Mucosa of stomach (tissue), 1 donor: ENCODE measurements at regions not wholly inside any gene's neighbourhood (a gene's known extent, or its start where the extent isn't known, plus 50 kb on each side); places are given as distances from the start of the nearest gene placed in this dataset.
"Not testable (repeated sequence)": the region's sequence is repeated elsewhere in the genome, so short reads cannot be mapped to it uniquely, and the experiment has no call there.

Source experiments
- H3K27me3 ChIP-seq: one replicate; pipeline ENCODE4 v1.7.0; 2013; ENCODE audit warnings: mild to moderate bottlenecking, low read length; ENCODE audit not compliant: control insufficient read depth, insufficient read depth
- H3K36me3 ChIP-seq: one replicate; pipeline ENCODE4 v1.7.0; 2013; ENCODE audit warnings: low read length; ENCODE audit not compliant: control insufficient read depth, insufficient read depth
- H3K4me1 ChIP-seq: one replicate; pipeline ENCODE4 v1.7.0; 2013; ENCODE audit warnings: mild to moderate bottlenecking, low read length; ENCODE audit not compliant: control insufficient read depth, insufficient read depth
- H3K4me3 ChIP-seq: one replicate; pipeline ENCODE4 v1.7.0; 2013; ENCODE audit warnings: low read length
- H3K9ac ChIP-seq: one replicate; pipeline ENCODE4 v1.7.0; 2013; ENCODE audit warnings: mild to moderate bottlenecking, low read length, moderate library complexity
- H3K9me3 ChIP-seq: one replicate; pipeline ENCODE4 v1.7.0; 2013; ENCODE audit warnings: mild to moderate bottlenecking, low read length, moderate library complexity; ENCODE audit not compliant: control insufficient read depth
- donor health status: Pancreatic carcinoma.

DNA sequence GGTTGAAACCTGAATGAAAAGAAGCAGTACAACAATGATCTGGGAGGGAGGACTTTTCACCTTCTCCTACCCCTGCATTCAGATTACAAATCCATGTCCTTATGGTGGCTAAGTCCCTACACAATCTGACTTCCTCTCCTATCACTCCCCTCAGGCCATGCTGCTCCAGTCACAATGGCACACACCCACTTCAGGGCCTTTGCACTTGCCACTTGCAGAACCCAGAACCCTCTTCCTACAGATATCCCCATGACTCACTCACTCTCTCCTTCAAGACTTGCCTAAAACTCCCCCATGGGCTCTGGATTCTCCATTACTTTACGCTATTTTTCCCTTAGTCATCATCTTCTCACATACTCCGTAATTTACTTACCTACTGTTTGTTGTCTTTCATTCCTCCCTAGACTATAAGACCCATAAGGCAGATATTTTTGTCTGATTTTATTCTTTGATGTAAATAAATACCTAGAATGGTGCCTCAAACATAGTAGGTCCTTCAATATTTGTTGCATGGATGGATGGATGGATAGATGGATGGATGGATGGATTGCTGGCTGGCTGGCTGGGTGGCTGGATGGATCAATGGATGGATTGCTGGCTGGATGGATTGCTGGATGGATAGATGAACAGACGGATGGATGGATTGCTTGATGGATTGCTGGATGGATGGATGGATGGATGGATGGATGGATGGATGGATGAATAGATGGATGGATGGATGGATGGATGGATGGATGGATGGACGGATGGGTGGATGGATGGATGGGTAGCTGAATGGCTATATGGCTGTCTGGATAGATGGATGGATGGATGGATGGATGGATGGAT lies 94.7 kb upstream of the NAV2 start:
- H3K4me3 ChIP-seq = no peak overlapping the region
- H3K4me1 ChIP-seq = no peaks in the 10 kb centered on the region
- H3K27me3 ChIP-seq = no peaks in the 10 kb centered on the region
- H3K9ac ChIP-seq = no peak overlapping the region
- H3K36me3 ChIP-seq = no peaks in the 10 kb centered on the region
- no peaks in the 10 kb centered on the region for H3K9me3 ChIP-seq

DNA sequence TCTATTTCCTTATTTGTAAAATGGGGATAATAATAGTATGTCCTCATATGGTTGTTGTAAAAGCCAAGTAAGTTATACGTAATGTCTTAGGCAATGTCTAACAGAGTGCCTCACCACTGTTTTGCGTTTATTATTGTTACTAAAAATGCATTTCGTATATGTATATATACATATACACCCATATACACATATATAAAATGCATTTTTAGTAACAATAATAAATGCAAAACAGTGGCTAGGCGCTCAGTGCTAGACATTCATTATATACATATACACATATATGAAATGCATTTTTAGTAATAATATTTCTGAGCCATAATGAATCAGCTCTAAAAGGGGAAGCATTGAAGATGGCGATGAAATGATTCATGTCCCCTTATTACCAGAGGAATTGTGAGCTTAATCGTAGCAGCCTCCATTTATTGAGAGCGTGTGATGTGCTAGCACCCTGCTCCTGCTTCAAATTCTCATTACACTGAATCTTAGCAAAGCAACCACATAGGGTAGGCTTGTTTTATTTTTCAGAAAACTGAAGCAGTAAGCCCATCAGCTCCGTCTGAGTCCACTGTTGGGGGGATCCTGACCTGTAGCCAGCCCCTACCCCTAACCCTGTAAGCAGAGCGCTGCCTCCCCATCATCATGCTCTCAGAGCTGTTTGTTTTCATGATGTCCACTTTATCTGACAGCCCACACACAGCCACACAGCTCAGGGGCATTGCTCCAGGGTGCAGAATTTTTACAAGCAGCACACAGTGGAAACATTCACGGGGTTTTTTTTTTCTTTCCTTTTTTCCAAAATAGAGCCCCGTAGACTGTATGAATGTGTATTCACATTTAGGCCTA lies 97.1 kb upstream of the NAV2 start:
- H3K4me3 ChIP-seq = no peak overlapping the region

DNA sequence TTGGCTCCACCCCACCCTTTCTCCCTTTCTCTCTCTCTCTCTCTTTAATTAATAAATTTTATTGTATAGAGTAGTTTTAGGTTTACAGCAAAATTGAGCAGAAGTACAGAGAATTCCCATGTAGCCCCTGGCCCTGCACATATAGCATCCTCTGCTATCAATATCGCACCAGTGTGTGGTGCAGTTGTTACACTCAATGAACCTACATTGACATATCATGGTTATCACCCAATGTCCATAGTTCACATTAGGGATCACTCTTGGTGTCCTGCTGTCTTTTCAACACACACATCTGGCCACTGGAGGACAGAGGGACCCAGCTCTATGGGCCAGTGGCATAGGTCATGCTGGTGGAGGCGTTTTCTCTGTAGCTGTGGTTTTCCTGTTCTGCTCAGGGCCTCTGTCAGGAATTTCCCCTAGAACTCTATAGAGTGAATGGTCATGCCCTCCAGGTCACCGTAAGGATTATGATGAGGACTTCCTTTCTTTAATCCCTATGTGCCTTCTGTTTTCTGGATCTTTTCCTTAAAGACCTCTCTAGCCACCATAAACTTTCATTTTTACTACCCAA lies 98.2 kb upstream of the NAV2 start:
- no peaks in the 10 kb centered on the region for H3K36me3 ChIP-seq
- H3K4me3 ChIP-seq = no peak overlapping the region
- H3K4me1 ChIP-seq = no peaks in the 10 kb centered on the region
- no peaks in the 10 kb centered on the region for H3K27me3 ChIP-seq
- H3K9ac ChIP-seq = no peak overlapping the region
- no peaks in the 10 kb centered on the region for H3K9me3 ChIP-seq

More for the DNA sequence above, 97.1 kb upstream of the NAV2 start:
- Histone ChIP-seq H3K36me3 (no peaks in the 10 kb centered on the region), H3K27me3 (no peaks in the 10 kb centered on the region), H3K9ac (no peak overlapping the region), H3K4me1 (no peaks in the 10 kb centered on the region), H3K9me3 (no peaks in the 10 kb centered on the region)

DNA sequence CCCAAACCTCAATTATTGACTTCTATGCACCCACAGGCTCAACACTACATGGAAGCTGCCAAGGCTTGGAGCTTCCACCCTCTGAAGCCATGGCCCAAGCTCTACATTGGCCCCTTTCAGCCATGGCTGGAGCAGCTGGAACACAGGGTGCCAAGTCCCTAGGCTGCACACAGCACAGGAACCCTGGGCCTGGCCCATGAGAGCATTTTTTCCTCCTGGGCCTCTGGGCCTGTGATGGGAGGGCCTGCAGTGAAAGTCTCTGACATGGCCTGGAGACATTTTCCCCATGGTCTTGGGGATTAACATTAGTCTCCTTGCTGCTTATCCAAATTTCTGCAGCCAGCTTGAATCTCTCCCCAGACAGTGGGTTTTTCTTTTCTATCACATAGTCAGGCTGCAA lies 100.6 kb upstream of the NAV2 start:
- H3K9me3 ChIP-seq, H3K36me3 ChIP-seq, H3K4me1 ChIP-seq, H3K4me3 ChIP-seq, H3K9ac ChIP-seq, H3K27me3 ChIP-seq: not testable (repeated sequence)

DNA sequence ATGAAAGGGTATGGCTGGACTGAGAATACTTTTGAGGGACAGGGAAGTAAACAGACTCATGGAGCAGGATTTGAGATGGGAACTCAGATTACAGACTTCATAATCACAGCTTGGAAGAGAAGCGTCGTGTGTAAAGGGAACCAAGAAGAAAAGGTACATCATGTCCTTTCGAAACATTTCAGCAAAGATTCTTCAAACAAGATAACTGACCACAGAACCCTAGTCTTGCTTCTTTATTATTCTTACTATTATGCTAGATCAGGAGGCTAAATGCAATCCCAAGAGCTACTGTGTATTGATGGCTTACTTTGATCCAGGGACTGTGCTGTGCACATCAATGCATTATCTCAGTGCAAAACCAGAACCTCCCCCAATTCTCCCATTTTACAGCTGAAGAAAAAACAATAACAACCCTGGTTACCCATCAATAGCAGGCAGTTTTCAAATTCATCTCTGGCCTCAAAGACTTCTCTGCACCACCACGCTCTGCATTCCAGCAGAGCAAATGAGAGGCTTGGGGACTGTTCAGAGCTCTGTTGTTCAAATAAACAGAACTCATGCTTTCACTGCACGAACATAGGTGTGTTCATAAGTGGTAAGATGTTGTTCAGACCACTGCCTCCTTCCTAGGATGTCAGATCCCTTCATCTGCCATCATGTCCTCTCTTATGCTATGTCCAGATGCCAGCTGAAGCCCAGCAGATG lies 104.8 kb upstream of the NAV2 start:
- no peak overlapping the region for H3K9ac ChIP-seq
- no peaks in the 10 kb centered on the region for H3K4me1 ChIP-seq
- no peaks in the 10 kb centered on the region for H3K27me3 ChIP-seq
- H3K9me3 ChIP-seq = no peaks in the 10 kb centered on the region
- no peak overlapping the region for H3K4me3 ChIP-seq
- no peaks in the 10 kb centered on the region for H3K36me3 ChIP-seq

DNA sequence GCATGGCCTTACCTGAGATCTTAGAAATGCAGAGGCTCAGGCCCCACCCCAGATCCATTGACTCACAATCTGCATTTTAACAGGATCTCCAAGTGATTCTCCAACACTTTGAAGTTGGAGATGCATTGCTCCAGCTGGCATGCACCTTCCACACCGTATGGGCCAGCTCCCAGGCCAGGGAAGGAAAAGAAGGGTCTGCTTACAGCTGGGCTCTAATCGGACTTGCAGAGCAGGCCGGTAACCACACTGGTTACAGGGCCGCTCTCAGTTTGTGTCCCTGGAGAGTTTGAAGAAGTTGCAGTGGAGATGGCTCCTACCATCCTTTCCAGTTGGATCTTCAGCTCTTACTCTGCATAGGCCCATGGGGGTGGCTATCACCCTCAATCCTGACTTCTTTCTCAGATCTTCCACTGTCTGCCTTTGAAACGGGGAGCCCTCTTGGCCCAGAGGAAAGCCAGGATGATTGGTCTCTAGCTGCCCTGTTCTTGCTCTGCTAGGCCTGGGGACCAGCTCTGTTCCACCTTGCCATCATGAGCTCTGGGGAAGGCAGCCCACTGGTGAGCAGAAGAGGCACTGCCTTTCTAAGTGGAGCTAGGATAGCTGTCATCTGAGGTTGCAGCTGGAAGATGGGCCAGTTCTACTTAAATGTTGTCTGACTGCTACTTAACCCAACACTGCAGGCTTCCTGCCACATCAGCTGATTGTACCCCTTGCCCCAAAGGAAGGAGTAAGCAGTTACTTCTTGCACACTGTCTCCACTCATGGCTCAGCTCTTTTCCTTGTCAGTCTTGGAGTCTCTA lies 105.6 kb upstream of the NAV2 start:
- H3K4me3 ChIP-seq = no peak overlapping the region
- no peaks in the 10 kb centered on the region for H3K9me3 ChIP-seq
- H3K27me3 ChIP-seq = no peaks in the 10 kb centered on the region
- no peaks in the 10 kb centered on the region for H3K36me3 ChIP-seq
- H3K9ac ChIP-seq = no peak overlapping the region
- no peaks in the 10 kb centered on the region for H3K4me1 ChIP-seq

DNA sequence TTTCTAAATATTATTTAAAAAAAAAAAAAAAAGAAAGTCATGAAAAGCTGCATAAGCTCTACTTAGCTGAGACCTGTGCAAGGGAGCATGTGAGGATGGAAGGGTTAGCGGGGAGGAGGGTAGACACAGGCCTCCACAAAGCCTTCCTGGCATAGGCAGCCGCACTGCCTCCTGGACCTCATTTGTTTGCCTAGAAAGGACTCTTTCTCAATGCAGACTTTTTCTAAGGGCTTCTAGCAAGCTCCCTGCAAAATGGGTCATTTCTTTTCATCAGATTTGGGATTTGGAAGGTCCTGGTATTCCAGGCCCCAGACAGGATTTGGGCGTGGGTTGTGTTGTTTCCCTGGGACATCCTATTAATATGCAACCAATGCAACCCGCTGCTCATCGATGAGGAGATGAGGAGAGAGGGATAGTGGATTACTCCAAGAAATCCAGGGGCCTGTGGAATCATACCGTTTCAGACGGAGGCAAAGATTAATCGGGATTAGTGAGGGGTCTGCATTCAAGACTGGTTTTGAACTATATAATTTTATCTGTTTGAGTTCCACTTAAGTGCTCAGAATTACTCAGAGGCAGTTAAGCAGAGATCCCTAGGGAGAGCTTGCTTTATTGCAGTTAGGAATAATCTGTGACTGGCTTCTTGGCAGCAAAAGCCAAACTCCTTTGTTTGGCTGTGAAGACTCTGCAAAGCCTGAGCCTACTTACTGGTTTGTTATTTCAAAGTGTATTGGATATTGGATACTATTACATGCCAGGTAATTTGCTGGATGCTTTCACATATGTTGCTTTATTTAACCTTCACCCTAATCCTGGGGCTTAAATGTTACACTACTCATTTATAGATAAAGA lies 106.9 kb upstream of the NAV2 start:
- no peaks in the 10 kb centered on the region for H3K36me3 ChIP-seq
- no peak overlapping the region for H3K9ac ChIP-seq
- no peaks in the 10 kb centered on the region for H3K4me1 ChIP-seq
- no peaks in the 10 kb centered on the region for H3K9me3 ChIP-seq
- H3K4me3 ChIP-seq = no peak overlapping the region
- H3K27me3 ChIP-seq = no peaks in the 10 kb centered on the region

DNA sequence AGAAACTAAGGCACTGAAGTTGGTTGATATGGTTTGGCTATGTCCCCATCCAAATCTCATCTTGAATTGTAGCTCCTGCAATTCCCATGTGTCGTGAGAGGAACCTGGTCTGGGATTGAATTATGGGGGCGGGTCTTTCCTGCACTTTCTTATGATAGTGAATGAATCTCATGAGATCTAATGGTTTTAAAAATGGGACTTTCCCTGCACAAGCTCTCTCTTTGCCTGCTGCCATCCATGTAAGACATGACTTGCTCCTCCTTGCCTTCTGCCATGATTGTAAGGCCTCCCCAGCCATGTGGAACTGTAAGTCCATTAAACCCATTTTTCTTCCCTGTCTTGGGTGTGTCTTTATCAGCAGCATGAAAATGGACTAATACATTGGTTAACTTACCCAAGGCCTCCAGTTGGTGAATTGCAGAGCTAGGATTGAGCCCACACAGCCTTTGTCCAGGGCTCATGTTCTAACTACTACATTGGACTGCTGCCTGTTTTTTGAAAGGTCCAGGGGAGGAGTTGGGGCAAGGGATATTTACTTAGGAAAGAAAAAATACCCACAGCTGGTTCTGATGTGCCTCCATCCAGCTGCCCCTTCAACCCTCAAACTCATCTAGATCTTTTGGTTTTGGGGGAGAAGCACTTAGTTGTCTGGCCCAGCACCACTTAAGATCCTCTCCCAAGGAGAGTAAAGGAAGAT lies 107.8 kb upstream of the NAV2 start:
- no peaks in the 10 kb centered on the region for H3K36me3 ChIP-seq
- no peaks in the 10 kb centered on the region for H3K27me3 ChIP-seq
- no peaks in the 10 kb centered on the region for H3K4me1 ChIP-seq
- no peak overlapping the region for H3K9ac ChIP-seq
- no peaks in the 10 kb centered on the region for H3K9me3 ChIP-seq
- no peak overlapping the region for H3K4me3 ChIP-seq

DNA sequence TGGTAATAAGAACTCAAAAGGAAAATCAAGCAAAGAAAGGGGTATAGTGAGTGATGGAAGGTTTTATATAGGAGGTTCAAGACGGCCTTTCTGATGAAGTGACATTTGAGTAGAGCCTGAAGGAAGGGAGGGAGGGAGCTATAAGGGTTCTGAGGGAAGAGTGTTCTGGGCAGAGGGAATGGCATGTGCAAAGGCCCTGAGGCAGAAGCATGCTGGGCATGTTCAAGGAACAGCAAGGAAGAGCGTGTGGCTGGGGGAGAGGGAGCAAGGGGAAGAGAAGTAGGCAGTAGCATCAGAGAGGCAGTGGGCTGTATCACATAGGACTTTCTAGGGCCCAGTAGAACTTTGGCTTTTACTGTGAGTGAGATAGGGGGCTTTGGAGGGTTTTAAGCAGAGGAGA lies 108.9 kb upstream of the NAV2 start:
- Histone ChIP-seq H3K4me1 (no peaks in the 10 kb centered on the region), H3K4me3 (no peak overlapping the region), H3K27me3 (no peaks in the 10 kb centered on the region), H3K9me3 (no peaks in the 10 kb centered on the region), H3K9ac (no peak overlapping the region), H3K36me3 (no peaks in the 10 kb centered on the region)

DNA sequence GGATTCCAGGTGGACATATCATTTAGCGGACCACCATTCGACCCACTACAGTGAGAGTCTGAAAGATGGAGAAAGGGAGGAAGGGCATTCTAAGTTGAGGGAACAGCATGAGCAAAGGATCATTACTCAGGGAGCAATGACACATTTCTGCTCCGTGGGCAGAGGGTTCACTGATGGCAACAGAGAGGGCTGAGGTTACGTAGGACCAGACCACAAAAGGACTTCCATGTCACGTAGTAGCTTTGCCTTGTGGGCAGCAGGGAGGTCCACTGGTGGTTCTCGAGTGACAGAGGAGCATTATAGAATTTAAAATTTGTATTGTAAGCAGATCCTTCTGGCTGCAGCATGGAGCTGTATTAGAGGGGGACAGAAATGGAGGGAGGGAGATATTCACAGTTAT lies 109.7 kb upstream of the NAV2 start:
- H3K36me3 ChIP-seq = no peaks in the 10 kb centered on the region
- H3K27me3 ChIP-seq = no peaks in the 10 kb centered on the region
- H3K4me1 ChIP-seq = no peaks in the 10 kb centered on the region
- H3K9ac ChIP-seq = no peak overlapping the region
- H3K9me3 ChIP-seq = no peaks in the 10 kb centered on the region
- H3K4me3 ChIP-seq = no peak overlapping the region
